Activated CD4-positive, CD25-positive, alpha-beta regulatory T cell treated with anti-CD3 and anti-CD28 coated beads, Interleukin-2, amount 50 U/mL, for 72 hours (primary cell): ENCODE measurements at regions not wholly inside any gene's neighbourhood (a gene's known extent, or its start where the extent isn't known, plus 50 kb on each side); places are given as distances from the start of the nearest gene placed in this dataset.

ENCODE experiments used
- DNase-seq: peaks from one replicate; pipeline ENCODE4 v3.0.0; 2021

DNA sequence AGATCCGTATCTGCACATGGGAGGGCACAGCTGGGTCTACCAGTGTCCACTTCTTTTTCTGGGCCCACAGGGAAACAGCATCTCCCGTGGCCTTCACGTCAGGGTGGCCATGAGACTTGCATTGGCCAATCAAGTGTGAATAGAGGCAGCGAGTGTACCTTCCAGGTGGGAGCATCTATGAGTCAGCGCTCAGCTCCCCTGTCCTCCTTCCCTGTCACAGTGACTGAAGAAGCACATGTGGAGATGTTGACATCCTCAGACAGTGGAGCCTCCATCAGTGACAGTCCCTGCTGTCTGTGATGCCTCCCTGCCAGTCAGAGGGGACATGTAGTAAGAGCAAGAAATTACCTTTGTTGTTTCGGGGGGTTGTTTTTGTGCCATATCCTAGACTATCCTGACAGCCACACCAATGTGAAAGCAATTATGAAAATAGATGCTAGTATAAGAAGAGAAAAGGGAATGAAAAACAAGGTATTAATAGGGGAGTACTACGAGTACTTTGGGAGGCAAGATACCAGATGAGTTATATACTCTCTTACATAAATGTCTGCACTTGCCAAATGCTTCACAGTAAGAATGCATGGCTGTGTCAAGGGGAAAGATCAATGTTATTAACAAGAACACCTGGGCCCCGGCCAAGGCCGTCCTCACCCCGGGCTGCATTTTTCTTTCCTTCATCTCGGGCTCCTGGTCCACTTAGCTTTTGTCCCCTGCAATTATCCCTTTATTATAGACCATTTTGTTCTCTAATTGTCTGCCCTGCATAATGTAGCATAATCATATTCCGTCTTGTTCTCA, 86.0 kb downstream of the MATN1 start:
- no peak for DNase-seq

DNA sequence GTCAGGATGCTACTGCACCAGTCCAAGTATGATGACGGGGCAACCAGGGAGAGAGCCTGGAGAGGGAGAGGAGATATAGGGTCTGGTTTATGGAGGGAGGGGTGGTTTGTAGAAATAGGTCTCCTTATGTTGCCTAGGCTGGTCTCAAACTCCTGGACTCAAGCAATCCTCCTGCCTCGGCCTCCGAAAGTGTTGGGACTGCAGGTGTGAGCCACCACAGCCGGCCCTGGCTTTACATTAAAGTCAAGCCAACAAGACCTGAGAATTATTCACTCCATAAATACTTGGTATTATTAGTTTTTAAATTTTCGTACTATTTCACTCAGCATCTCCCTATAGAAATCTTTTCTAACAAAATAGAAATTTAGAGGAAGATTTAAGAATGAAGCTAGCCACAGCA, 86.8 kb downstream of the MATN1 start:
- no peak for DNase-seq

DNA sequence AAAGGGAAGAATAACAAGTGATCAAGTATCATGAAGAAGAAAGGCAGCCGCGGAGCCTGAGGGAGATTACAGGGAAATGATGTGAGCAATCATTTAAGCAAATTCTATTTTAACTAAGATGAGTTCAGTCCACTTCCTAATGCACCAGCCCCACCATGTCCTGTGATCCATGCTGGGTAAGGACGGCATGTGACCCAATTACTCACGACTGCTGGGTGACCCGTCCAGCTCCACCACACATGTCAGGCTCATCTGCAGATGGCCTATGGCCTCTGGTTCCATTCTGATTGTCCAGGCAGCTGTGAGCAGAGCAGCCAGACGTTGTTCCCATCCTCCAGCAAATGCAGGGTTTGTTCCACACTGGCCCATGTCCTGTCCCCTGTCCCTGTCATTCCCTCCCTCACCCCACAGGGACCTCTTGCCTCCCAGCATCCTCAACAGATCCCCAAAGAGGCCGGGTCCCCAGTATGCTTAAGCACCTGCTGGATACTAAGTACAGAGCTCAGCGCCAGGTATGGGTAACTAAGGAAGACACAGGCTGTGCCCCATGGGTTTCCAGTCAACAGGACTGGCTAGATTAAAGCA, 87.9 kb downstream of the MATN1 start:
- no peak for DNase-seq

DNA sequence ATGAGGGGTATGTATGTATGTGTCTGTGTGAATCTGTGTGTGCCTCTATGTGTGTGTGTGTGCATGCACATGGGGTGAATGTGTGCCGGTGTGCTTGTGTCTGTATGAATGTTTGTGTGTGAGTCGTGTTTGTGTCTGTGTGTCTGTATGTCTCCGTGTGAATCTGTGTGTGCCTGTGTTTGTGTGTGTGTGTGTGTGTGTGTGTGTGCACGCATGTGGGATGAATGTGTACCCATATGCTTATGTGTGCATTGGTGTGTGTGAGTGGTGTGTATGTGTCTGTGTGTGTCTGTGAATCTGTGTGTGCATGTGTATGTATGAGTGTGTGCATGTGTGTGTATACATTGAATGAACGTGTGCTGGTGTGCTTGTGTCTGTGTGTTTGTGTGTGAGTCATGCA, 88.9 kb downstream of the MATN1 start:
- no peak for DNase-seq

DNA sequence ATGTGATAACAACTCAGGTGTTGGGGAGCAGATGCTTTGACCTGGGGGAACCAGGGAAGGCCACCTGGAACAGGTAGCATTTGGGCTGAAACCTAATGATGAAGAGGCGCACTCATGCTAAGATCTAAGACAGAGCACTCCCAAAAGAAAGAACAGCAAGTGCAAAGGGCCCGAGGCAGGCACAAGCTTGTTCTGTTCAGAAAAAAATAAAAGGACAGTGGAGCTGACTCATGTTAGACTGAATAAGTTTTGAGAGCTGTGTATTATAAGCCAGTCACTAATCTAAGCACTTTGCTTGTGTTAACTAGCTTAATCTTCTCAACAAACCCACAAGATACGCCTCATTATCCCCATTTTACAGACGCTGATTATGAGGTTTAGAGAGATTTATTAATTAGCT, 90.1 kb downstream of the MATN1 start:
- no peak for DNase-seq

DNA sequence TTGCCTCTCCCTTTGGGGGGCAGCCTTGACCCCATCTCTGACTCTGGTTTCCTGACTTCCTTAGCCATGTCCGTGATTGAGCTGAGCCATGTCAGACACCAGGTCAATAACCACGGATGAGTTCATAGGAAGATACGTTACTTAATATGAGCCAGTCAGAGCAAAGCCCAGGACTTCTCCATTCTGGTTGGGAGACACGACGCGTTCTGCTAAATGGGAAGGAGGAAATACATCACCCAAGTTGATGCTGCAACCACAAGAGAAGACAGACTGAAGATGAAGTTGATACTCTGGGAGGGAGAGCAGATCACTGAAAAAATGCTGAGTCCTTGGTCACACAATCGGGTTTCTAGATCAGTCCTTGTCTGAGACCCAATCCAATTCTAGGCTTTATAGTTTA, 90.9 kb downstream of the MATN1 start:
- no peak for DNase-seq

DNA sequence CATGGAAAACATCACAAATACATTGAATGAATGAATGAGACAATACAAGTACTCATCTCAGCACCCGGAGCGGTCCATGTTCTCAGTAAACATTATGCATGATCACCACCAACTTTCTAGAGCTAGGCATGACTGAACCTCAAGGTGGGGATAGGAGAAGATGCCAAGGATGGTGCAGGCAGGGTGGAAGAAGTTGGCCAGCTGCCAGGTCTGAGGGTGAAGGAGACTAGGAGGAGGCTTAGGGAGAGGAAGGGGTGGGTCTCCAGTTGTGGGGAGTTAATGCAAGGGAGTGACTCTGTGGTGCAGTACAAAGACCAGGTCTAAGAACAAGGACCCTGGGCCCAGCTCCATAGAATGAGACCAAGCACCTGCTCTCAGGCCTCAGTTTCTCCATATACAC, 91.7 kb downstream of the MATN1 start:
- DNase-seq: no peak

DNA sequence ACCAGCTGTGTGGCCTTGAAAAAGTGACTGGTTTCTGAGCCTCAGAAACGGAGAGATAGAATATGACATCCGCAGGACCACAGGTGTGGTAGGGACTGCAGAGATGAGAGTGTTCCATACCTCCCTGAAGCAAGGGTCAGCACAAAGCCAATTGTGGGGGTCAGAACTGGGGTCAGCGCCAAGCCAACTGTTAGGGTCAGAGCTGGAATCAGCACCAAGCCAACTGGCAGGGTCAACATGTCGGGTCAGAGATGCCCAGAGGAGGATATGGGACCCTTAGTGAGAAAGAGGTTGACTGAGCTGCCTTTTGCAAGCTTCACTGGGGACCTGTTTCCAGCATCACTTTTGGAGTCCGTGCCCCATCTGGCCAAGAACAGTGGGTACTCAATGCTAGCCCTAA, 93.9 kb downstream of the MATN1 start:
- DNase-seq: no peak

DNA sequence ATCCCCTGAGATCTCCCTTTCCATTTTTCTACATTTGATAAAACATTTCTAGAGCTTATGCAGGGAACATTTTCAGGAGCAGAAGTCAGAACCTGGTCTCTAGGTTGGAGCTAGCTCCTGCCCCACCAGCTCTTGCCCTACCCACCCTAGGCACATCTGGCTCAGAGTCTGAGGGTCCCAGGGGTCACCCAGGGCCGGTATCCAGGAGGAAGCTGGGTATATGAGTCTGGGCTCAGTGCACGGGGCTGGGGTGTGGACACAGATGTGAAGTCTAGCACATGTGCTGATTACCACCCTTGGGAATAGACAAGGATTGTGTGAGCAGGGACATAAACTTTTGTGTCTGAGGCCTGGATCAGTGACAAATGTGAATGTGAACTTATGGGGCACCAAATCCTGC, 95.4 kb downstream of the MATN1 start:
- no peak for DNase-seq

DNA sequence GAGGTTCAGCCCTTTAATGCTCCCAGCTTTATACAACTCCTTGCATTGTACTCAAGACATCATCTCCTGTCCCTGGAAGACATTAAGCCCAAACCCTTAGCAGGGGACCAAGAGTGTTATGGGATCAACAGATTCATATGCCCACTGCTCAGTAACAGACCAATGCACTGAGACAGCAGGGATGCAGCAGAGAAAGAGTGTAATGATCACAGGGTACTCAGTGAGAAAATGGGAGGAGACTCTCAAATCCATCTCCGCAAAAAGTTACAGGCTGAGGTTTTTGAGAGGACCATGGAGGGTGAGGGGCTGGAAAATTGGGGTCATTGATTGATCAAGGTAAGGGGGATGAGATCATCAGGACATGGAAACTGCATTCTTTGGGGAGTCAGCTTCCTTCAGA, 96.2 kb downstream of the MATN1 start:
- DNase-seq: no peak

DNA sequence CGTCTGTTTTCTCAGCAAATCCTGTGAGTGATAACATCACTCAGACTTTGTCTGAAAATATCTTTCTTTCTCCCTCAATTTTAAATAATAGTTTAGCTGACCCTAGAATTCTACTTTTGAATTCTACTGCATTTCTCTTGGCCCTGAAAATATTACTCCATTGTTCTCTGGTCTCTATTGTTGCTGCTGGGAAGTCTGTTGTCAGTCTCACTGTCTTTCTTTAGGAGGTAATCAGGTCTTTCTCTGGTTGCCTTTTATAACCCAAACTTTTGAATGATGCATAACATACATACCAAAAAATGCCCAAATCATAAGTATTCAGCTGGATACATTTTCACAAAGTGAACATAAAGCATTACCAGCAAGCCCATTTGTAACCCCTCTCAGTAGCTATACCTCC, 100.0 kb downstream of the MATN1 start:
- no peak for DNase-seq

DNA sequence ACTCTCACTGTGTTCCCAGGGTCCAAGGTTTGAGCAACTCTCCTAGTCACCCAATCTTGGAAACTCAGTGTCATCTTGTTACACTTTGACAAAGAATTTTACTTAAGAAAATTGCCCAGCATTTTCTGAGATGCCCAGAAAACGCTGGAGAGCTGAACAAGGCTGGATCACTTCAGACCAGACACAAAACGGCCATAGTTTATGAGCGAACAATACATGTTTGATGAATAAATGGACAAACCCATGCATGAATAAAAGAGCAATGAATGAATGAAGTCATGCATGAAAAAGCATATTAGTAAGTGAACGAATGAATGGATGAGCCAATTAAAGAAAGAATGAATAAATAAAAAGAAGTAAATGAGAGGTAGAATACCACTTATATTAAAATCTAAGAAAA, 103.8 kb downstream of the MATN1 start:
- DNase-seq: no peak

DNA sequence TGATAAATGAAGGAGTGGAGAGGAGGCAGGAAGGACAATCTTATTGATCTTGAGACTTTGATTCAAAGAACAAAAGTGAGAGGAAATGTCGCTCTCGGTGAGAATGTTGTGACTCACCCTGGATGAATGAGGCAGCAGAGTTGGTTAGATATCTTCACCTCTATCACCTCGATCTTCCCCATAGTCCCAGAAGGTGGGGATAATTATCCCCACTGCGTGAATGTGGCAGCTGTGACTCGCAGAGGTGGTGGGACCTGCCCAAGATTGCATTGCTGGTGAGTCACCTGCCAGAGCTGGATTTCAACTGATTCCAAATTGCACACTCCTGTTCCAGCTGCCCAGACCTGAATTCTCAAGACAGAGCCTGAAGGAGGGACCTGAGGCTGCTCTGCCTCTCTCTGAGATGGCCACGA, 105.0 kb downstream of the MATN1 start:
- no peak for DNase-seq

DNA sequence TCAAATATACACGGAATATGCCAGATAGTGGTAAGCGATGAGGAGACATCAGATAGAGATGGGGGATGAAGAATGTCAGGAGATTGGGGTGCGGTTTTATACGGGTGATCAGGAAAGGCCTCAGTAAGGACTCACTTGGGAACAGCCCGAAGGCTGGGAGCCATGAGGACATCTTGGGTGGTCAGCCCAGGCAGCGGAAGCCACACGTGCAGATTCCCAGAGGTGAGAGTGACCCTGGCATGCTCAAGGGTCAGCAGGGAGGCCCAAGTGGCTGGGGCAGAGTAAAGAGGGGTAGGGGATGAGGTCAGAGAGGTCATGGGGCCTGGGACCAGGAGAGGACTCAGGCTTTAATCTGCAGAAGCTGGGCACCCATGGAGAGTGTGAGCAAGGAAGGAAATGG, 106.6 kb downstream of the MATN1 start:
- no peak for DNase-seq

DNA sequence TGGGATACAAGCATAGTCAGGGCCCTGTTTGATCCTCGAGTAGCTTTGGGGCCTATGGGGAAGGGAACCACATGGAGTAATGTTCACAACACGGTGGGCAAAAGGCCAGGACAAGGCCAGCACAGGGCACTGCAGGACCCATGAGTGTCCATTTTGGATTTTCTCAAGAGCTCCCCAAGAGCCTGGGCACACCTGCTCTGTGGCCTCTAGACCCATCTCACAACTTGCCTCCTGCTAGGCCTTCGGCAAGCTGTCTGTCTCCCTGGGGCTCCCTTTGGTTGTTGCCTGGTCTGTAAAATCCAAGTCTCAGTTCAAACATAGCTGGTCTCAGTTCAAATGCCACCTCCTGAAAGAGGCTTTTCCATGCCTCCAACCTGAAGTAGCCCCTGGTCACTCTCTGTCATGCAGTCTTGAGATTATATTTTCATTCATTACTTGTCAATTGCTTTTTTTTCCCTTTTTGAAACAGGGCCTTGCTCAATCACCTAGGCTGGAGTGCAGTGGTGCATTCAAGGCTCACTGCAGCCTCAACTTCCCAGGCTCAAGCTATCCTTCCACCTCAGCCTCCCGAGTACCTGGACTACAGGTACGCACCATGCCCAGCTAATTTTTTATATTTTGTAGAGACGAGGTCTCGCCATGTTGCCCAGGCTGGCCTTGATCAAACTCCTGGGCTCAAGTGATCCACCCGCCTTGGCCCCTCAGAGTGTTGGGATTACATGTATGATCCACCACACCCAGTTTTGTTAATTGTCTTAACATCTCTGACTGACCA, 107.4 kb downstream of the MATN1 start:
- DNase-seq: no peak

DNA sequence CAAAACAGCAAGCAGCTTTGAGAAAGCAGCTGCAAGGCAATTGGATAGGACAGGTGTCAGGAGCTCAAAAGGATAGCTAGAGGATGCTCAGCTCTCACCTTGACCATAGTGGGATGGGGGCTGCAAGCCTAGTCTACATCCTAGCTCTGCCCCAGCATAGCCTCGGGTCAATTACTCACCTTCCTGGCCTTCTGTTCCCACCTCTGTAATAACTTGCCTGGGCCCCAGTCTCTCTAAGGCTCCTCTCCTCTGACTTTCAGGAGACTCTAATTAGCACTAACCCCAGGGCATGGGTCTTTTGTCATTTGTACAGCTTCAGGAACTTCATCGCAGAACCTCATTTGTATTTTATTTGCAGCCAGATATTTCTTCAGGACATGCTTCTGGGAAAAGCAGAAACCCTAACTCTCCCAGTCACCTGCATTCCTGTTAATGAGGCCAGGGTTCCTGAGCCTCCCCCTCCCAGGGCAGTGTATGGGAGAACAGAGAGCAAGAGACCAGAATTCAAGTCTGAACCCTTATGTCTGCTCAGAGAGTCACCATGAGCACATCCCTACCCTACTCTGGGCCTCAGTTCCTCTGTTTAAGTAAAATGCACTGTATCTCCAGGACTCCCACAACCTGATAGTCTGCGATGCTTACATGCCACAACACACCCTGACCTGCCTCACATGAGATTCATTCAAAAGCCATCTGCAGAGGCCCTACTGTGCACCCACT, 108.1 kb downstream of the MATN1 start:
- DNase-seq: no peak

DNA sequence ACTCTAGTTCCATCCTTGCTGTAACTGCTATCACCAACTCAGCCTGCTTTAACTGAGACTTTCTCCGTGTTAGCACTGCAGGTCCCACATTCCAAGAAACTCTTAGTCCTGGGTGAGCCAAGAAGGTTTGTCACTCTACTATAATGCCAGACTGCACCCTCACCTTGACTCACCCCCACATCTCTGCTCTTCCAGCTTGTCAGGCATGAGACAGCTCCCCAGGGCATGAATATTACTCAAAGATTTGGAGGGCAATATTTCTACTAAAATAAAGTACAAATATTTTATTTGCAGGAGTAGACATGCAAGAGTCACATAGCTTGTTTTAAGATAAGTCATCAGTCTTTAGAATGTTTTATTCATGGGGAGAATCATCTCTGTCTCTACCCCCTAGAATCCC, 110.2 kb downstream of the MATN1 start:
- DNase-seq: no peak

DNA sequence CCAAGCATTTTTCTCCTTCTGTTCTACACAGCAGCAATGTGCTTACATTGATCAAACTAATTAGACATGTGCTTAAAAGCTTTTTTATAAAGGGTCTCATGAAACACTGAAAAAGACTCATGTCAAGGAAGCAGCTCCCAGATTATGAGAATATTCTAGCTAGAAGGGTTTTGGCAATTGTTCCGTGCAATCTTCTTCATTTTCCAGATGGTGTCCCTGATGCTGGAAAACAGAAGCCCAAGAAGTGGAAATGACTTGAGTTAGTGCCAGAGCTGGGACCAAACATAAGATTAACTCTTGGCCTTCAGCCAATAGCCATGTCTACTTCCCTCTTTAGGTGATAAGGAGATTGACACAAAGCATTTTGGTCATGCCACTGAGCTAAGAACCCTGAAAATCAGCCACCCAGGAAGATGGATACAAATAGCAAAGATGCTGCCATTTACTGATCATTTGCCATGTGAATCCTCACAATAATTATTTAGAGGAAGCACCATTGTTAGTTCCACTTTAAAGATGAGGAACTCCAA, 110.8 kb downstream of the MATN1 start:
- DNase-seq: no peak

DNA sequence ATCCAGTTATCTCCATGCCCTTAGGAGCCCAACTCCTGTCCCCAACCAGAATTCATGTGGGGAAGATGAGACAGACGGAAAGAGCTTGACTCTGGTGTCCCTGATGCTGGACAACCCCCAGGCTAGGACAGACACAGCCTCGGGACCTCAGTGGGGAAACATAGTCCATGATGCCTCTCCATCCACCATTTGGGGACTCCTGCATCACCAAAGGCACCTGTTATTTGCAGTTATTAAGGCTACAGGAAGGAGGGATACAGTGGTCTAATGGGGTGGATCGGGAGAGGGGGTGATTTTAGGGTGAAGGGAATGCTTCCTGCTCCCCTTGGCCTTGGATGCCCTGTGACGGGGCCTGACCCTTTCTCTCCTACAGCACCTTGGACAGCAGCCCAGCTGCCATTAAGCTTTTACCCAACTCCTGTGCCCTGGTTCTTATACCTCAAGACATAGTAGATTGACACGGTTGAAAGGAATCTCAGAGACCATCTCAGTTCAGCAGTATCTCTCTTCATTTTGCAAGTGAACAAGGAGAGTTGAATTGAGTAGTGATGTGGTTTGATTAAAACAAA, 111.6 kb downstream of the MATN1 start:
- no peak for DNase-seq

DNA sequence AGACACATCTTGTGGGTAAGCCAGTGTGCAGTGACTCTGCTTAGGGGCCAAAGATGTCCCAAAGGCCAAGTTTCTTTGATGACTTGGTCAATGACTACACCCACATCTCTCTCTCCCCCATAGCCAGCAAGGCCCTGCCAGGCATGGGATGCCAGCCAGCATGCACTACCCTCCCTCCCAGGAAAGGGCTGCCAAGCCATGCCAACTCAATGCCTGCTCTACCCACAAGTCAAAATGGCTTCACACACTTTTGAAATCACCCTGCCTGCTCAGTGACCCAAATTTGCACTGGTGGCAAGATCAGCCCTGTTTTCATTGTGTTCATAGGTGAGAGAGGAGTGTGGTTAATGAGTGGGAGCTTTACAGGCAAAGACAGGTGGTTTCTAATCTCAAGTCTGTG, 112.5 kb downstream of the MATN1 start:
- no peak for DNase-seq

DNA sequence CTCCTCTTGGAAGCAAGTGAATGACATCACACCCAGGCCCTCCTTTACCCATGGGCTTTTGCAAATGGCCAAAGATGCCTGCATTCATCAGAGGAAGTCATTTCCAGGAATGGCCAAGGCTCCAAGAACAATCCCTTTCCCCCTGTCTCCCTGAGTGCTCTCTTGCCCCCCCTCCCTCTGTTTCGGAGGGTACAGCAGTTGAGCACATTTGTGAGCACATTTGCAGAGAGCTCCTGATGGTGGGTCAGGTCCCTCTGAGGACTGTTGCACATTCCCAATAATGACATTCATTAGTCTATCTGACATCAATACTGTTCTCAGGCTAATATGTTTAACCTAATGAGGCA, 113.4 kb downstream of the MATN1 start:
- no peak for DNase-seq

DNA sequence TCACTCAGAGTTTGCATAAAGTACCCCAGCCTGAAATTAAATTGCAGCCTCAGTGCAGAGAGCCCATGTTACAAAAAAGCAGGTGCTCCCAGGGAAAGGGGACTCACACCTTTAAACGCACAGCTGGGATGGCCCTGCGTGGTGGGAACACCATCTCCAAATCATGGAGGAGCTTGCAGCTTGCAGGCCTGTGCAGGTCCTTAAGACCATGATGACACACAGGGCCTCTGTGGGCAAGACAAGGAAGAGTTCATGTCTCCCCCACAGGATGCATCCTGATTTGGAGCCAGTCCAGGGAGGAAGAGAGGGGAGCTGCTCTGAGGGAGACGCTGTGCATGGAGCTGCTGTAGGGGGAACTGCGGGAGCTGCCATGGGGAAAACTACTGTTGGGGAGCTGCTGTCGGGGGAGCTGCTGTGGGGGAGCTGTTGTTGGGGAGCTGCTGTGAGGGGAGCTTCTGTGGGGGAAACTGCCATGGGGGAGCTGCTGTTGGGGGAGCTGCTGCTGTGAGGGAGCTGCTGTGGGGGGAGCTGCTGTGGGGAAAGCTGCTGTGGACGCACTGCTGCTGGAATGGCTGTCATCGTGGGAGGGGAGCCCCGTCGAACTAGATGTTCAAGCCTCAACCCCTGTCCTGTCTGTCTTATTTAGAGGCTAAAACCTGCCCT, 113.9 kb downstream of the MATN1 start:
- no peak for DNase-seq

DNA sequence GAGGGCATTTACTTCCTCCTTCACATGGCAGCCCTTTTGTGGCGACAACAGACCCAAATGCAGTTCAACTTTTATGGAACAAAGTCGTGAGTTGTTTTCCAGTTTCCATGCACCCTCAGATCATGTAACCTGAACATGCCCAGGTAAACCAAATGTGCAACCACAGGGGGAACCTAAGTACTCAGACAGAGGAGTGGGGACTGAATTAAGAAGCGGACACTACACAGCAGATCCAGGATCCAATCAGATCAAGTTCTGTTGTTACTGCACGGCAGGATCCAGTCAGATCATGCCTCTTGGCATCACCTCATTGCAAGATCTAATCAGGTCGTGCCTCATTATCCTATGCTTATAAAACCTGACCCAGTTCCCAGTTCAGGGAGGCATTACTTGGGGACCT, 115.7 kb downstream of the MATN1 start:
- DNase-seq: no peak
